HEK293T (cell line): ENCODE measurements at regions not wholly inside any gene's neighbourhood (a gene's known extent, or its start where the extent isn't known, plus 50 kb on each side); places are given as distances from the start of the nearest gene placed in this dataset.

ENCODE experiments used
- FOXA1 ChIP-seq: fragments of 450-650 bp; IDR thresholded peaks from 2 replicates; pipeline ENCODE4 v1.6.1; 2016; ENCODE audit warnings: mild to moderate bottlenecking
- FOXK2 ChIP-seq: fragments of 450-650 bp; IDR thresholded peaks from 2 replicates; pipeline ENCODE4 v1.6.1; 2016; ENCODE audit warnings: mild to moderate bottlenecking
- FOXM1 ChIP-seq: fragments of 450-650 bp; IDR thresholded peaks from 2 replicates; pipeline ENCODE4 v1.6.1; 2017; ENCODE audit warnings: mild to moderate bottlenecking, borderline replicate concordance
- HDGF ChIP-seq: fragments of 450-650 bp; IDR thresholded peaks from 2 replicates; pipeline ENCODE4 v1.6.1; 2017; ENCODE audit warnings: antibody characterized with exemption, borderline replicate concordance
- L3MBTL2 ChIP-seq: fragments of 450-650 bp; conservative IDR thresholded peaks from 2 replicates; pipeline ENCODE4 v1.6.1; 2016; ENCODE audit warnings: mild to moderate bottlenecking
- NFRKB ChIP-seq: fragments of 450-650 bp; IDR thresholded peaks from 2 replicates; pipeline ENCODE4 v1.6.1; 2016; ENCODE audit warnings: mild to moderate bottlenecking, moderate library complexity
- SP1 ChIP-seq: fragments of 450-650 bp; IDR thresholded peaks from 2 replicates; pipeline ENCODE4 v1.6.1; 2017
- SUZ12 ChIP-seq: fragments of 450-650 bp; IDR thresholded peaks from 2 replicates; pipeline ENCODE4 v1.6.1; 2016; ENCODE audit warnings: mild to moderate bottlenecking
- TARDBP ChIP-seq: fragments of 450-650 bp; IDR thresholded peaks from 2 replicates; pipeline ENCODE4 v1.6.1; 2016

DNA sequence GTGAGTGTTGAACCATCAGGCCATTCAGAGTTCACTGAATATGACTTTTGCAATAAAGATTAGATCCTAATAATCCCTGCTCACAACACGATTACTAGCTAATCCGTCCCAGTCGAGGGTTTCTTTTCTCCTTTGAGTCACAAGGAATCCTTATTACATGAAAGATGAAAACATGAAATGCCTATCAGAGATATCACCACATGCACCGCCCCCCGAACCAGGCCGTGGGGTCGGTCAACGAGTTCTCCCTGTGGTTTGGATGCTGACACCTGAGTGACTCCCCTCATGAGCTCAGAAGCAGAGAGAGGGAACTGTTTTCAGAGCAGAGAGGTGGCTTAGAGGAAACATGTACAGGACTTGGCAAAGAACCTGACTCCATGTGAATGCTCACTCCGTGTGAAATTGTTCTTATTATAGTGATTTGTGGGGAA, 263.3 kb downstream of the ETS1 start:
- TF ChIP-seq SUZ12: no peak
- no peak for TF ChIP-seq L3MBTL2
- no peak for TF ChIP-seq FOXA1
- no peak for TF ChIP-seq NFRKB
- no peak for TF ChIP-seq FOXK2
- TF ChIP-seq FOXM1: no peak
- no peak for TF ChIP-seq HDGF
- TF ChIP-seq SP1: no peak
- TF ChIP-seq TARDBP: no peak
